GM12878 (cell line): ENCODE measurements at regions not wholly inside any gene's neighbourhood (a gene's known extent, or its start where the extent isn't known, plus 50 kb on each side); places are given as distances from the start of the nearest gene placed in this dataset.

Experiments
- ATAC-seq: fragments of 200-7000 bp; cut with Tn5 transposase; 3 replicates; pipeline ENCODE4 v1.9.1; 2020; ENCODE audit warnings: mild to moderate bottlenecking, moderate library complexity
- BruUV-seq: library from RNA; stranded (reverse); fragments of 400-500 nt; replicated peaks from 2 replicates; lab custom pipeline; 2021; lab: Mats Ljungman, UMichigan
- CTCF ChIA-PET: fragments of 300-600 bp; sonication (Branson Sonifier 250); formaldehyde crosslinking; extraction: SDS; loops from one replicate; lab custom pipeline; 2021; ENCODE audit warnings: inconsistent platforms; lab: Yijun Ruan, JAX
- POLR2A ChIA-PET: fragments of 350-600 bp; formaldehyde crosslinking; extraction: SDS; loops from one replicate; lab custom pipeline; 2021; ENCODE audit warnings: inconsistent platforms; lab: Charles Lee
- RAD21 ChIA-PET: fragments of 300-600 bp; sonication (Branson Sonifier 250); formaldehyde crosslinking; loops from one replicate; lab custom pipeline; 2023; ENCODE audit warnings: antibody characterized with exemption; ENCODE audit not compliant: unreplicated experiment; lab: Charles Lee
- SMC1A ChIA-PET: fragments of 300-600 bp; sonication (Branson Sonifier 250); formaldehyde crosslinking; loops from one replicate; lab custom pipeline; 2023; ENCODE audit not compliant: unreplicated experiment, uncharacterized antibody; lab: Charles Lee
- DNase-seq: peaks from one replicate; pipeline ENCODE4 v3.0.0-alpha.2; 2011; ENCODE audit warnings: low read depth, low spot score
- FAIRE-seq: peaks from 3 replicates; lab custom pipeline; 2011; peaks lifted over from hg19 to GRCh38; lab: Jason Lieb, UNC
- H2AFZ ChIP-seq: 2 replicates; pipeline ENCODE4 v1.6.0; 2011; ENCODE audit warnings: low read depth, low read length, control low read depth; ENCODE audit not compliant: control insufficient read depth
- H3K27ac ChIP-seq: 2 replicates; pipeline ENCODE4 v1.5.1; 2011; ENCODE audit warnings: control low read depth; ENCODE audit not compliant: control insufficient read depth, insufficient read depth
- H3K27me3 ChIP-seq, 2 experiments: replicated peaks in 1 of 2; 2 replicates each; pipeline versions ENCODE4 v1.6.0 to v1.6.1; 2011; ENCODE audit warnings: low read length in 1 of 2; ENCODE audit not compliant: control insufficient read depth in 2 of 2, insufficient read depth in 2 of 2
- H3K36me3 ChIP-seq, 2 experiments: 2 replicates each; pipeline ENCODE4 v1.5.1; 2011; ENCODE audit warnings: low read length in 1 of 2; ENCODE audit not compliant: control insufficient read depth in 2 of 2, insufficient read depth in 2 of 2
- H3K4me1 ChIP-seq: 2 replicates; pipeline ENCODE4 v1.6.1; 2011; ENCODE audit warnings: mild to moderate bottlenecking, low read length, moderate library complexity, mixed read lengths; ENCODE audit not compliant: control insufficient read depth, insufficient read depth
- H3K4me2 ChIP-seq: 2 replicates; pipeline ENCODE4 v1.6.0; 2011; ENCODE audit warnings: control low read depth; ENCODE audit not compliant: control insufficient read depth, insufficient read depth
- H3K4me3 ChIP-seq: fragments of 200-600 bp; sonication (generic); 2 replicates; pipeline ENCODE4 v1.5.1; 2016
- H3K79me2 ChIP-seq: 2 replicates; pipeline ENCODE4 v1.6.0; 2011; ENCODE audit warnings: low read length; ENCODE audit not compliant: control insufficient read depth, insufficient read depth
- H3K9ac ChIP-seq: 2 replicates; pipeline ENCODE4 v1.8.0; 2011; ENCODE audit warnings: low read length, control low read depth, mixed read lengths; ENCODE audit not compliant: control insufficient read depth, insufficient read depth
- H3K9me3 ChIP-seq: replicated peaks from 3 replicates; pipeline ENCODE4 v1.5.1; 2011; ENCODE audit warnings: mild to moderate bottlenecking, low read length; ENCODE audit not compliant: control insufficient read depth, insufficient read depth
- H4K20me1 ChIP-seq: 2 replicates; pipeline ENCODE4 v1.6.0; 2011; ENCODE audit not compliant: control insufficient read depth, insufficient read depth
- CBX3 ChIP-seq: fragments of 200-600 bp; sonication (generic); IDR thresholded peaks from 2 replicates; pipeline ENCODE4 v1.6.1; 2016; ENCODE audit warnings: low read depth, borderline replicate concordance
- CHD4 ChIP-seq: fragments of 200-600 bp; sonication (generic); IDR thresholded peaks from 2 replicates; pipeline ENCODE4 v1.6.1; 2016; ENCODE audit warnings: mild to moderate bottlenecking
- CREB1 ChIP-seq: IDR thresholded peaks from 2 replicates; pipeline ENCODE4 v1.6.1; 2012; ENCODE audit warnings: low read depth, mild to moderate bottlenecking, inconsistent platforms
- GATAD2B ChIP-seq: fragments of 450-650 bp; conservative IDR thresholded peaks from 2 replicates; pipeline ENCODE4 v1.6.1; 2017; ENCODE audit warnings: low read depth, mild to moderate bottlenecking, moderate library complexity
- IKZF2 ChIP-seq, 2 experiments: fragments of 450-650 bp; IDR thresholded peaks; 2 replicates each; pipeline ENCODE4 v1.6.1; 2017; ENCODE audit warnings: mild to moderate bottlenecking in 2 of 2, moderate library complexity in 2 of 2
- JUND ChIP-seq: IDR thresholded peaks from 2 replicates; pipeline ENCODE4 v1.6.1; 2012; ENCODE audit warnings: low read depth, mild to moderate bottlenecking, low read length, improper control_type of control experiment, moderate library complexity
- MEF2A ChIP-seq: IDR thresholded peaks from 2 replicates; pipeline ENCODE4 v1.6.1; 2011; ENCODE audit warnings: low read depth, mild to moderate bottlenecking, low read length, moderate library complexity; ENCODE audit not compliant: insufficient read depth
- PAX5 ChIP-seq: IDR thresholded peaks from 2 replicates; pipeline ENCODE4 v1.6.1; 2011; ENCODE audit warnings: low read depth, low read length, borderline replicate concordance
- POLR2A ChIP-seq: IDR thresholded peaks from 2 replicates; pipeline ENCODE4 v1.6.1; 2011; ENCODE audit warnings: low read depth, mild to moderate bottlenecking, low read length
- POU2F2 ChIP-seq: IDR thresholded peaks from 3 replicates; pipeline ENCODE4 v1.6.1; 2011; ENCODE audit warnings: low read depth, mild to moderate bottlenecking, low read length, borderline replicate concordance
- RUNX3 ChIP-seq: IDR thresholded peaks from 2 replicates; pipeline ENCODE4 v1.6.1; 2012; ENCODE audit warnings: low read length, inconsistent platforms
- SPI1 ChIP-seq: IDR thresholded peaks from 2 replicates; pipeline ENCODE4 v1.6.1; 2011; ENCODE audit warnings: low read depth, mild to moderate bottlenecking, low read length, moderate library complexity, borderline replicate concordance; ENCODE audit not compliant: insufficient read depth
- SREBF2 ChIP-seq: IDR thresholded peaks from 2 replicates; pipeline ENCODE4 v1.6.1; 2012; ENCODE audit warnings: mild to moderate bottlenecking, low read length
- TCF12 ChIP-seq: IDR thresholded peaks from 2 replicates; pipeline ENCODE4 v1.6.1; 2011; ENCODE audit warnings: low read depth, mild to moderate bottlenecking, low read length
- ZNF687 ChIP-seq: fragments of 450-650 bp; IDR thresholded peaks from 2 replicates; pipeline ENCODE4 v1.6.1; 2017; ENCODE audit warnings: mild to moderate bottlenecking, moderate library complexity
- WGBS: methylation state at CpG from one replicate; pipeline ENCODE4 v1.1.6; 2016; ENCODE audit warnings: low lambda C conversion rate; ENCODE audit not compliant: insufficient replicate concordance, insufficient coverage; ENCODE audit errors: missing lambda C conversion rate; 5-methylcytosine and 5-hydroxymethylcytosine counted together
- in situ Hi-C: fragments of 300-500 bp; cut with MboI; formaldehyde crosslinking; loops from 9 replicates; pipeline ENCODE4 v1.14.3; 2018; ENCODE audit warnings: mixed read lengths
- intact Hi-C: fragments of 100-400 bp; cut with micrococcal nuclease; formaldehyde crosslinking; loops from one replicate; pipeline ENCODE4 v1.14.2; 2022; ENCODE audit not compliant: unreplicated experiment
- TF ChIP-seq, protein P1 (sequence below): fragments of 150-350 bp; IDR thresholded peaks from 2 replicates; pipeline ENCODE4 v1.6.1; 2014; ENCODE audit warnings: mild to moderate bottlenecking, low read depth, low read length
- TF ChIP-seq, protein P2 (sequence below): fragments of 450-650 bp; conservative IDR thresholded peaks from 2 replicates; pipeline ENCODE4 v1.6.1; 2017; ENCODE audit warnings: mild to moderate bottlenecking, moderate library complexity

DNA sequence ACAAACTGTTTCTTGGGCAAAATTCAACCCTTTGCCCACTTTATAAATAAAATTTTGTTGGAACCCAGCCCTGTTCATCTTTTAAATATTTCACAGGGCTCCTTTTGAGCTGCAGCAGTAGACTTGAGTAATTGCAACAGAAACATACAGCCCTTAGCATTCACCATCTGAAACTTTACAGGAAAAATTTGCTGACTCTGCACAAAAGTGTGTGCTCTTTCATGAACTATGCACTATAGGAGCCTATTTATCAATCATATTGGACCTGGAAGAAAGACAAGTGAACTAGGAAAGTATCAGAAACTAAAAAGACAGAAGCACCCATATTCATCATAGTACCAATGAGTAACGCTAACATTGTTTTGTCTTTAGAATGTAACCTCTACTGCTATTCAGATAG lies 406.9 kb upstream of the SLC10A2 start:
- SMC1A ChIA-PET, result no interaction called here
- ATAC-seq (no peak), FAIRE-seq (no peak), DNase-seq (no peak)
- no peaks in the 10 kb centered on the region for H3K4me1 ChIP-seq
- RAD21 ChIA-PET, result no interaction called here
- in situ Hi-C loops, result no loop called here
- CTCF ChIA-PET, result interaction anchor here (1.3 kb wide), 1 partner anchor 10 kb away, joined by 5 read pairs; no protein-coding TSS in a partner anchor
- H3K9ac ChIP-seq, result no peak overlapping the region
- H3K27ac ChIP-seq, result no peak overlapping the region
- 100% methylated on average over 1 of the region's 1 CpG for WGBS
- H4K20me1 ChIP-seq, result no peaks in the 10 kb centered on the region
- intact Hi-C loops, result no loop called here
- H3K4me3 ChIP-seq, result no peak overlapping the region
- no peak overlapping the region for H2AFZ ChIP-seq
- no peaks in the 10 kb centered on the region for H3K9me3 ChIP-seq
- POLR2A ChIA-PET, result no interaction called here
- H3K27me3 ChIP-seq, result no peaks in the 10 kb centered on the region
- no peak overlapping the region for H3K4me2 ChIP-seq
- BruUV-seq, result no TSS peak
- no peaks in the 10 kb centered on the region for H3K36me3 ChIP-seq
- no peaks in the 10 kb centered on the region for H3K79me2 ChIP-seq
- no peak for TF ChIP-seq JUND
- TF ChIP-seq, protein P1, sequence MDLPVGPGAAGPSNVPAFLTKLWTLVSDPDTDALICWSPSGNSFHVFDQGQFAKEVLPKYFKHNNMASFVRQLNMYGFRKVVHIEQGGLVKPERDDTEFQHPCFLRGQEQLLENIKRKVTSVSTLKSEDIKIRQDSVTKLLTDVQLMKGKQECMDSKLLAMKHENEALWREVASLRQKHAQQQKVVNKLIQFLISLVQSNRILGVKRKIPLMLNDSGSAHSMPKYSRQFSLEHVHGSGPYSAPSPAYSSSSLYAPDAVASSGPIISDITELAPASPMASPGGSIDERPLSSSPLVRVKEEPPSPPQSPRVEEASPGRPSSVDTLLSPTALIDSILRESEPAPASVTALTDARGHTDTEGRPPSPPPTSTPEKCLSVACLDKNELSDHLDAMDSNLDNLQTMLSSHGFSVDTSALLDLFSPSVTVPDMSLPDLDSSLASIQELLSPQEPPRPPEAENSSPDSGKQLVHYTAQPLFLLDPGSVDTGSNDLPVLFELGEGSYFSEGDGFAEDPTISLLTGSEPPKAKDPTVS, result no peak
- TF ChIP-seq GATAD2B, result no peak
- no peak for TF ChIP-seq IKZF2 (IDR thresholded peaks at IDR 0.05)
- TF ChIP-seq ZNF687, result no peak
- TF ChIP-seq POLR2A, result no peak
- TF ChIP-seq TCF12, result no peak
- no peak for TF ChIP-seq SREBF2
- TF ChIP-seq MEF2A, result no peak
- TF ChIP-seq CHD4, result no peak
- TF ChIP-seq CBX3, result no peak
- TF ChIP-seq RUNX3, result no peak
- TF ChIP-seq PAX5, result no peak
- no peak for TF ChIP-seq POU2F2
- TF ChIP-seq, protein P2, sequence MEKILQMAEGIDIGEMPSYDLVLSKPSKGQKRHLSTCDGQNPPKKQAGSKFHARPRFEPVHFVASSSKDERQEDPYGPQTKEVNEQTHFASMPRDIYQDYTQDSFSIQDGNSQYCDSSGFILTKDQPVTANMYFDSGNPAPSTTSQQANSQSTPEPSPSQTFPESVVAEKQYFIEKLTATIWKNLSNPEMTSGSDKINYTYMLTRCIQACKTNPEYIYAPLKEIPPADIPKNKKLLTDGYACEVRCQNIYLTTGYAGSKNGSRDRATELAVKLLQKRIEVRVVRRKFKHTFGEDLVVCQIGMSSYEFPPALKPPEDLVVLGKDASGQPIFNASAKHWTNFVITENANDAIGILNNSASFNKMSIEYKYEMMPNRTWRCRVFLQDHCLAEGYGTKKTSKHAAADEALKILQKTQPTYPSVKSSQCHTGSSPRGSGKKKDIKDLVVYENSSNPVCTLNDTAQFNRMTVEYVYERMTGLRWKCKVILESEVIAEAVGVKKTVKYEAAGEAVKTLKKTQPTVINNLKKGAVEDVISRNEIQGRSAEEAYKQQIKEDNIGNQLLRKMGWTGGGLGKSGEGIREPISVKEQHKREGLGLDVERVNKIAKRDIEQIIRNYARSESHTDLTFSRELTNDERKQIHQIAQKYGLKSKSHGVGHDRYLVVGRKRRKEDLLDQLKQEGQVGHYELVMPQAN, result no peak
- no peak for TF ChIP-seq CREB1
- TF ChIP-seq SPI1, result no peak
